GM11168 (cell line): ENCODE measurements at regions not wholly inside any gene's neighbourhood (a gene's known extent, or its start where the extent isn't known, plus 50 kb on each side); places are given as distances from the start of the nearest gene placed in this dataset.

Source experiments
- in situ Hi-C: fragments of 300-500 bp; cut with MboI; formaldehyde crosslinking; loops from one replicate; pipeline ENCODE4 v1.12.0; 2022; ENCODE audit warnings: low sequenced_read_pairs; ENCODE audit not compliant: unreplicated experiment

GRCh38 chr2:198220763-198221610 is 416.6 kb downstream of the PLCL1 start:
- in situ Hi-C loops = no loop called here

- in situ Hi-C loops = no loop called here
These were observed 414.9 kb downstream of the PLCL1 start for GRCh38 chr2:198219292-198219691.

GRCh38 chr2:198214114-198214596 is 409.8 kb downstream of the PLCL1 start:
- in situ Hi-C loops = no loop called here

GRCh38 chr2:198213253-198213652 is 408.9 kb downstream of the PLCL1 start:
- in situ Hi-C loops = no loop called here

GRCh38 chr2:198211706-198212105 is 407.3 kb downstream of the PLCL1 start:
- in situ Hi-C loops = no loop called here

GRCh38 chr2:198203336-198204069 is 399.1 kb downstream of the PLCL1 start:
- in situ Hi-C loops = no loop called here
